ENCODE measurements at regions not wholly inside any gene's neighbourhood (a gene's known extent, or its start where the extent isn't known, plus 50 kb on each side); places are given as distances from the start of the nearest gene placed in this dataset.
"Not testable (repeated sequence)": the region's sequence is repeated elsewhere in the genome, so short reads cannot be mapped to it uniquely, and the experiment has no call there.

DNA sequence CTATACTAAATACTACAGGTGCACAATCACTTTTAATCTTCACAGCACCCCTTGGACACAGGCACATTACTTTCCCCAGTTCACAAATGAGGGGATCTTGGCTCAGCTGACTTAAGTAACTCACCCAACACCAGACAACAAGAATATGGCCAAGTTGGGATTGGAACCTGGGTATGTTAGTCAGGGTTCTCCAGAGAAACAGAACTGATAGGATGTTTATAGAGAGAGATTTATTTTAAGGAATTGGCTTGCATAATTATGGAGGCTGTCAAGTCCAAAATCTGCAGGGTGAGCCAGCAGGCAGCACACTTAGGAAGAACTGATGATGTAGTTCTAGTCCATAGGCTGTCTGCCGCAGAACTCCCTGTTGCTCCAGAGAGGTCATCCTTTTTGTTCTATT is 312.9 kb downstream of the MAN2A1 start:
- POLR2A ChIA-PET: no interaction called here

DNA sequence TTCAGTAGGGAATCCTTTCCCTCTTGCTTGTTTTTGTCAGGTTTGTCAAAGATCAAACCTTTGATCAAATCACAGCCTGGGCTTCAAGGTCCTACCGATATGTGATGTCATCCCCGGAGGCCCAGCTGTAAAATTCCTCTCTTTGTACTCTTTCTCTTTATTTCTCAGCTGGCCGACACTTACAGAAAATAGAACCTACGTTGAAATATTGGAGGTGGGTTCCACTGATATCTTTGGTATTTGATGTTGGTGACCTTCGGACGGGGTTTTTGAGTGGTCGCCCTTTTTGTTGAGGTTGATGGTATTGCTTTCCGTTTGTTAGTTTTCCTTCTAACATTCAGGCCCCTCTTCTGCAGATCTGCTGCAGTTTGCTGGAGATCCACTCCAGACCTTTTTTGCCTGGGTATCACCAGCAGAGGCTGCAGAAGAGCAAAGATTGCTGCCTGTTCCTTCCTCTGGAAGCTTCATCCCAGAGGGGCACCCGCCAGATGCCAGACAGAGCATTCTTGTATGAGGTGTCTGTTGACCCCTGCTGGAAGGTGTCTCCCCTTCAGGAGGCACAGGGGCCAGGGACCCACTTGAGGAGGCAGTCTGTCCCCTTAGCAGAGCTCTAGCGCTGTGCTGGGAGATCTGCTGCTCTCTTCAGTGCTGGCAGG is 316.3 kb downstream of the MAN2A1 start:
- FAIRE-seq; POLR2A ChIA-PET; H3K36me3 ChIP-seq (ENCODE audit: control insufficient read depth in 2 of 2, extremely low read depth in 1 of 2, insufficient read depth in 2 of 2, low read length in 2 of 2); intact Hi-C loops (cut with micrococcal nuclease); H3K4me1 ChIP-seq (ENCODE audit: control insufficient read depth, extremely low read depth, insufficient read depth, low read length); dilution Hi-C loops (cut with MboI; ENCODE audit: extremely low pct_ligation_motif_present, low sequenced_read_pairs); CTCF ChIA-PET; H3K9ac ChIP-seq (replicated peaks; ENCODE audit: extremely low read depth, insufficient read depth, low read length); H4K20me1 ChIP-seq (replicated peaks; ENCODE audit: control insufficient read depth, extremely low read depth, insufficient read depth, low read length); H3K9me1 ChIP-seq (replicated peaks; ENCODE audit: control insufficient read depth, extremely low read depth, insufficient read depth, low read length); H3K27me3 ChIP-seq (ENCODE audit: control insufficient read depth in 2 of 2, insufficient read depth in 2 of 2, low read length in 2 of 2); H2AFZ ChIP-seq (ENCODE audit: low read depth, low read length); DNase-seq (ENCODE audit: low read depth, low spot score); H3K9me3 ChIP-seq (replicated peaks; ENCODE audit: control insufficient read depth, insufficient read depth, low read length); BruUV-seq (replicated peaks); H3K4me3 ChIP-seq (replicated peaks in 1 of 3; ENCODE audit: insufficient read depth in 1 of 3, low read depth in 1 of 3, low read length in 3 of 3); H3K79me2 ChIP-seq (ENCODE audit: control insufficient read depth, insufficient read depth, low read length); H3K27ac ChIP-seq (ENCODE audit: insufficient read depth, low read depth, low read length); H3K4me2 ChIP-seq (ENCODE audit: insufficient read depth, low read length): not testable (repeated sequence)

More for the DNA sequence above, 312.9 kb downstream of the MAN2A1 start:
- Histone ChIP-seq H3K9ac (replicated peaks; ENCODE audit: extremely low read depth, insufficient read depth, low read length) (no peak overlapping the region), H3K4me3 (replicated peaks in 1 of 3; ENCODE audit: insufficient read depth in 1 of 3, low read depth in 1 of 3, low read length in 3 of 3) (no peak overlapping the region), H3K9me3 (replicated peaks; ENCODE audit: control insufficient read depth, insufficient read depth, low read length) (no peaks in the 10 kb centered on the region), H2AFZ (ENCODE audit: low read depth, low read length) (no peak overlapping the region), H3K4me1 (ENCODE audit: control insufficient read depth, extremely low read depth, insufficient read depth, low read length) (no peaks in the 10 kb centered on the region), H3K9me1 (replicated peaks; ENCODE audit: control insufficient read depth, extremely low read depth, insufficient read depth, low read length) (no peaks in the 10 kb centered on the region), H4K20me1 (replicated peaks; ENCODE audit: control insufficient read depth, extremely low read depth, insufficient read depth, low read length) (no peaks in the 10 kb centered on the region), H3K4me2 (ENCODE audit: insufficient read depth, low read length) (no peak overlapping the region), H3K27me3 (ENCODE audit: control insufficient read depth in 2 of 2, insufficient read depth in 2 of 2, low read length in 2 of 2) (no peaks in the 10 kb centered on the region), H3K79me2 (ENCODE audit: control insufficient read depth, insufficient read depth, low read length) (no peaks in the 10 kb centered on the region), H3K27ac (ENCODE audit: insufficient read depth, low read depth, low read length) (no peak overlapping the region), H3K36me3 (ENCODE audit: control insufficient read depth in 2 of 2, extremely low read depth in 1 of 2, insufficient read depth in 2 of 2, low read length in 2 of 2) (no peaks in the 10 kb centered on the region)
- intact Hi-C loops (cut with micrococcal nuclease) (no loop called here), dilution Hi-C loops (cut with MboI; ENCODE audit: extremely low pct_ligation_motif_present, low sequenced_read_pairs) (no loop called here)
- FAIRE-seq: no peak
- BruUV-seq (replicated peaks): no TSS peak
- CTCF ChIA-PET: no interaction called here
- TF ChIP-seq GATA2 (IDR thresholded peaks at IDR 0.05; ENCODE audit: insufficient read depth, insufficient read length, low read depth, low read length) (no peak), POLR2AphosphoS5 (IDR thresholded peaks at IDR 0.05; ENCODE audit: insufficient read depth, low read depth, low read length) (no peak), POLR2A (IDR thresholded peaks at IDR 0.05; ENCODE audit: low read depth, low read length) (no peak), JUN (IDR thresholded peaks at IDR 0.05; ENCODE audit: borderline replicate concordance, insufficient read depth, insufficient read length, low read depth) (no peak), MYC (IDR thresholded peaks at IDR 0.05; ENCODE audit: low read depth, low read length) (no peak), EZH2 (IDR thresholded peaks at IDR 0.05; ENCODE audit: borderline replicate concordance, low read depth, low read length, severe bottlenecking) (no peak), FOS (IDR thresholded peaks at IDR 0.05; ENCODE audit: borderline replicate concordance, insufficient read depth, low read length) (no peak)
- TF ChIP-seq, protein P1, sequence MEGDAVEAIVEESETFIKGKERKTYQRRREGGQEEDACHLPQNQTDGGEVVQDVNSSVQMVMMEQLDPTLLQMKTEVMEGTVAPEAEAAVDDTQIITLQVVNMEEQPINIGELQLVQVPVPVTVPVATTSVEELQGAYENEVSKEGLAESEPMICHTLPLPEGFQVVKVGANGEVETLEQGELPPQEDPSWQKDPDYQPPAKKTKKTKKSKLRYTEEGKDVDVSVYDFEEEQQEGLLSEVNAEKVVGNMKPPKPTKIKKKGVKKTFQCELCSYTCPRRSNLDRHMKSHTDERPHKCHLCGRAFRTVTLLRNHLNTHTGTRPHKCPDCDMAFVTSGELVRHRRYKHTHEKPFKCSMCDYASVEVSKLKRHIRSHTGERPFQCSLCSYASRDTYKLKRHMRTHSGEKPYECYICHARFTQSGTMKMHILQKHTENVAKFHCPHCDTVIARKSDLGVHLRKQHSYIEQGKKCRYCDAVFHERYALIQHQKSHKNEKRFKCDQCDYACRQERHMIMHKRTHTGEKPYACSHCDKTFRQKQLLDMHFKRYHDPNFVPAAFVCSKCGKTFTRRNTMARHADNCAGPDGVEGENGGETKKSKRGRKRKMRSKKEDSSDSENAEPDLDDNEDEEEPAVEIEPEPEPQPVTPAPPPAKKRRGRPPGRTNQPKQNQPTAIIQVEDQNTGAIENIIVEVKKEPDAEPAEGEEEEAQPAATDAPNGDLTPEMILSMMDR (IDR thresholded peaks at IDR 0.05; ENCODE audit: extremely low read depth in 1 of 2, insufficient read depth in 1 of 2, low read depth in 1 of 2, low read length in 2 of 2): no peak
- TF ChIP-seq, protein P2, sequence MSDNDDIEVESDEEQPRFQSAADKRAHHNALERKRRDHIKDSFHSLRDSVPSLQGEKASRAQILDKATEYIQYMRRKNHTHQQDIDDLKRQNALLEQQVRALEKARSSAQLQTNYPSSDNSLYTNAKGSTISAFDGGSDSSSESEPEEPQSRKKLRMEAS (IDR thresholded peaks at IDR 0.05; ENCODE audit: insufficient read depth, insufficient read length): no peak
- no peak for DNase-seq (ENCODE audit: low read depth, low spot score)

All from endothelial cell of umbilical vein (primary cell).